Gastroesophageal sphincter (tissue), 3 donors: ENCODE measurements at regions not wholly inside any gene's neighbourhood (a gene's known extent, or its start where the extent isn't known, plus 50 kb on each side); places are given as distances from the start of the nearest gene placed in this dataset.

Source experiments
- CTCF ChIP-seq, 4 experiments: fragments of 200-600 bp in 2 of 4; fragments of 450-650 bp in 2 of 4; sonication (generic) in 1 of 4; IDR thresholded peaks; one replicate each; pipeline ENCODE4 v1.5.1; 2017 to 2019; ENCODE audit warnings: antibody characterized with exemption in 4 of 4, mild to moderate bottlenecking in 2 of 4, moderate library complexity in 2 of 4
- EP300 ChIP-seq: sonication (generic); formaldehyde crosslinking; IDR thresholded peaks from one replicate; pipeline ENCODE4 v1.6.1; 2017; ENCODE audit warnings: antibody characterized with exemption, mild to moderate bottlenecking
- POLR2A ChIP-seq, 2 donors: fragments of 450-650 bp; IDR thresholded peaks; one replicate each; pipeline ENCODE4 v1.6.1; 2017; ENCODE audit warnings: antibody characterized with exemption in 2 of 2, mild to moderate bottlenecking in 2 of 2, moderate library complexity in 1 of 2
- POLR2AphosphoS5 ChIP-seq: sonication (generic); formaldehyde crosslinking; IDR thresholded peaks from one replicate; pipeline ENCODE4 v1.6.1; 2017; ENCODE audit warnings: antibody characterized with exemption

- TF ChIP-seq CTCF (IDR thresholded peaks at IDR 0.05) (no peak), POLR2A (IDR thresholded peaks at IDR 0.05) (no peak), POLR2AphosphoS5 (no peak), EP300 (no peak)
These were observed 488.6 kb downstream of the RMST start for GRCh38 chr12:97951239-97951638.
